Common myeloid progenitor, CD34-positive (primary cell): ENCODE measurements at regions not wholly inside any gene's neighbourhood (a gene's known extent, or its start where the extent isn't known, plus 50 kb on each side); places are given as distances from the start of the nearest gene placed in this dataset.

Source experiments
- CTCF ChIA-PET: fragments of 350-600 bp; sonication (Branson Sonifier 250); formaldehyde crosslinking; loops from one replicate; lab custom pipeline; 2021; ENCODE audit warnings: antibody characterized with exemption; lab: Charles Lee
- POLR2A ChIA-PET: fragments of 350-600 bp; sonication (Branson Sonifier 250); formaldehyde crosslinking; loops from one replicate; lab custom pipeline; 2021; ENCODE audit warnings: antibody characterized with exemption; lab: Charles Lee
- DNase-seq, 3 donors: peaks; one replicate each; pipeline versions ENCODE4 v3.0.0 to v3.0.0-alpha.2; 2013
- H3K27ac ChIP-seq, 2 experiments: 1 replicate in 1 of 2; 2 replicates in 1 of 2; pipeline ENCODE4 v1.7.0; 2013; ENCODE audit warnings: inconsistent platforms in 2 of 2, low read length in 2 of 2, mild to moderate bottlenecking in 2 of 2, low read depth in 1 of 2, moderate library complexity in 1 of 2; ENCODE audit not compliant: severe bottlenecking in 2 of 2, insufficient read depth in 1 of 2, poor library complexity in 1 of 2
- H3K27me3 ChIP-seq, 5 experiments: replicated peaks in 2 of 5; 1 replicate in 3 of 5; 2 replicates in 2 of 5; pipeline versions ENCODE4 v1.6.1 to v1.7.0; 2013; ENCODE audit warnings: low read length in 4 of 5, mild to moderate bottlenecking in 2 of 5, moderate library complexity in 2 of 5, inconsistent platforms in 1 of 5; ENCODE audit not compliant: insufficient read depth in 5 of 5, control insufficient read depth in 4 of 5
- H3K36me3 ChIP-seq, 4 experiments: 1 replicate in 2 of 4; 2 replicates in 2 of 4; pipeline versions ENCODE4 v1.6.1 to v1.7.0; 2013; ENCODE audit warnings: low read length in 3 of 4, control low read depth in 1 of 4, mild to moderate bottlenecking in 1 of 4; ENCODE audit not compliant: control insufficient read depth in 4 of 4, insufficient read depth in 4 of 4
- H3K4me1 ChIP-seq, 4 experiments: 1 replicate in 3 of 4; 2 replicates in 1 of 4; pipeline versions ENCODE4 v1.6.1 to v1.7.1; 2013; ENCODE audit warnings: low read length in 3 of 4, mild to moderate bottlenecking in 3 of 4, control low read depth in 1 of 4, inconsistent platforms in 1 of 4, moderate library complexity in 1 of 4; ENCODE audit not compliant: control insufficient read depth in 4 of 4, insufficient read depth in 4 of 4; ENCODE audit errors: control extremely low read depth in 1 of 4
- H3K4me3 ChIP-seq, 7 experiments: 1 replicate in 4 of 7; 2 replicates in 3 of 7; pipeline versions ENCODE4 v1.5.1 to v1.7.0; 2013; ENCODE audit warnings: mild to moderate bottlenecking in 7 of 7, low read length in 6 of 7, moderate library complexity in 6 of 7, inconsistent platforms in 2 of 7, low read depth in 2 of 7, control low read depth in 1 of 7; ENCODE audit not compliant: insufficient read depth in 4 of 7, control insufficient read depth in 1 of 7; ENCODE audit errors: extremely low read depth in 1 of 7
- H3K9me3 ChIP-seq, 5 experiments: 1 replicate in 4 of 5; 2 replicates in 1 of 5; pipeline versions ENCODE4 v1.6.1 to v1.7.1; 2013; ENCODE audit warnings: low read length in 4 of 5, mild to moderate bottlenecking in 2 of 5, inconsistent platforms in 1 of 5, low read depth in 1 of 5, moderate library complexity in 1 of 5; ENCODE audit not compliant: control insufficient read depth in 4 of 5, insufficient read depth in 2 of 5; ENCODE audit errors: control extremely low read depth in 1 of 5
- WGBS: methylation state at CpG from one replicate; pipeline ENCODE4 v1.1.5; 2013; ENCODE audit not compliant: insufficient coverage; 5-methylcytosine and 5-hydroxymethylcytosine counted together

DNA sequence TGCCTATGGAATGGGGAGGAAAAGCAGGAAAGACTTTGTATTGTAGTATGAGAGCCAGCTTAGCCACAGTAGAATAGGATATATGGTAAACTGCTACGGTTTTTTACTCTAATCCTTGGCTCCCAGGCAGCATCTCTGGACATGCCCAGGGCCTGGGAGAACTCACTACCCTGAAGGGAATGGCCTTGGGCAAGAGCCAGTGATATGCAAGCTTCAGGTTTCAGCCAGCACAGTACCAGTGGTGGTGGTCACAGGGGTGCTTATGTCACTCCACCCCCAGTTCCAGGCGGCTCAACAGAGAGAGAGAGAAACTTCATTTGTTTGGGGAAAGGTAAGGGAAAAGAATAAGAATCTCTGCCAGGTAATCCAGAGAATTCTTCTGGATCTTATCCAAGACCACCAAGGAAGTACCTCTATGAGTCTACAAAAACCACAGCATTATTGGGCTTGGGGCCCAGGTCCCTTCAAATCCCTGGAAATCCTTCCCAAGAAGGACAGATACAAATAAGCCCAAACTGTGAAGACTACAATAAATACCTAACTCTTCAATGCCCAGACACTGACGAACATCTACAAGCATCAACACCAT is 121.2 kb downstream of the THBS2 start:
- H3K9me3 ChIP-seq = peaks cover 0 to 6% (median 2%) of the 10 kb centered on the region in 5 experiments
- CTCF ChIA-PET = no interaction called here
- H3K4me3 ChIP-seq = no peak overlapping the region
- H3K36me3 ChIP-seq = no peaks in the 10 kb centered on the region
- WGBS = 88% methylated on average over 1 of the region's 3 CpGs
- H3K27ac ChIP-seq = no peak overlapping the region
- H3K4me1 ChIP-seq = no peaks in the 10 kb centered on the region
- POLR2A ChIA-PET = no interaction called here
- no peaks in the 10 kb centered on the region for H3K27me3 ChIP-seq
- DNase-seq = no peak

DNA sequence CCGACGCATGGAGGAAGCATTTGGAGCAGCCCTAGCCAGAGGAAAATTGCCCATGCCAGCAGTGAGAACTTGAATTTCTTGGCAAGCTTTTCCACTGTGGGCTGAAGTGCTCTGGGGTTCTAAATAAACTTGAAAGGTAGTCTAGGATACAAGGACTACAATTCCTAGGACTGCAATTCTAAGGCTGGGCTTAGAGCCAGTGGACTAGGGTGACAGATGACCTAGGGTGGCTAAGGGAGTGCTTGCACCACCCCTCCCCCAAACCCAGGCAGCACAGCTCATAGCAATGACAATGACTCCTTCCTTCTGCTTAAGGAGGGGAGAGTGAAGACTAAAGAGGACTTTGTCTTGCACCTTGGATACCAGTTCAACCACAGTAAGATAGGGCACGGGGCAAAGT is 122.3 kb downstream of the THBS2 start:
- Histone ChIP-seq H3K9me3 (peaks cover 0 to 6% (median 2%) of the 10 kb centered on the region in 5 experiments), H3K27ac (no peak overlapping the region), H3K27me3 (no peaks in the 10 kb centered on the region), H3K36me3 (no peaks in the 10 kb centered on the region), H3K4me1 (no peaks in the 10 kb centered on the region), H3K4me3 (no peak overlapping the region)
- POLR2A ChIA-PET = no interaction called here
- 98% methylated on average over 3 of the region's 3 CpGs for WGBS
- DNase-seq = no peak
- CTCF ChIA-PET = no interaction called here

DNA sequence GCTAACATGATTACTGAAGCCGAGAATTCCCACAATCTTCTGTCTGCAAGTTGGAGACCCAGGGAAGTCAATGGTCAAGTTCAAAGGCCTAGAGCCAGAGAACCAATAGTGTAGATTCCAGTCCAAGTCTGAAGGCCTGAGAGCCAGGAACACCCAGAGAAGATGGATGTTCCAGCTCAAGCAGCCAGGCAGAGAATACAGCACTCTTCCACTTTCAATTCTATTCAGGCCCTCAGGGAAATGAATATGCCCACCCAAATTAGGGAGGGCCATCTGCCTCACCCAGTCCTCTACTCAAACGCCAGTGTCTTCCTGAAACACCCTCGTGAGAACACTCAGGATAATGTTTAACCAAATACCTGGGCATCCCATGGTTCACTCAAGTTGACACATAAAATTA is 123.5 kb downstream of the THBS2 start:
- Histone ChIP-seq H3K4me1 (no peaks in the 10 kb centered on the region), H3K27ac (no peak overlapping the region), H3K36me3 (no peaks in the 10 kb centered on the region), H3K4me3 (no peak overlapping the region), H3K9me3 (peaks cover 0 to 6% (median 2%) of the 10 kb centered on the region in 5 experiments), H3K27me3 (no peaks in the 10 kb centered on the region)
- WGBS = 100% methylated on average over 1 of the region's 3 CpGs
- DNase-seq = no peak
- ChIA-PET POLR2A (no interaction called here), CTCF (no interaction called here)

DNA sequence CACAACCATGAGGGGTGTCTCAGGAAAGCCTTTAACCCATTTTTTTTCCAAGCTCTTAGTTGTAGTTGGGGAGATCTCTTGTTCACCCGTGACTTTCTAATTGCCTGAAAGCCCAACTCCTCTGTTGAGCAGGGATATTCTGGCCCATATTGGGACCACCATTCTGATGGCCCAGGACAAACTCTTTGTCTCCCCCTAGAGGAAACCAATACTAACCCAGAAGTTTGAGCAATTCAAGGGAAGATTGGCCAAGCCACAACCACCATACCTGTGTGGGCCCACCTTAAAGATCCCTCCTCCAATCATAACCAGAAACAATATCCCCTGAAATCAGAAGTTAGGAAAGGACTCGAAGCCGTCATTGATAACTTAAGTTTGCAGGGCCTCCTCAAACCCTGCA is 132.6 kb downstream of the THBS2 start:
- Histone ChIP-seq H3K27ac (no peak overlapping the region), H3K9me3 (no peaks in the 10 kb centered on the region), H3K4me1 (no peaks in the 10 kb centered on the region), H3K27me3 (no peaks in the 10 kb centered on the region), H3K36me3 (no peaks in the 10 kb centered on the region), H3K4me3 (no peak overlapping the region)
- CTCF ChIA-PET = no interaction called here
- POLR2A ChIA-PET = no interaction called here
- WGBS = 96% methylated on average over 3 of the region's 3 CpGs
- no peak for DNase-seq

DNA sequence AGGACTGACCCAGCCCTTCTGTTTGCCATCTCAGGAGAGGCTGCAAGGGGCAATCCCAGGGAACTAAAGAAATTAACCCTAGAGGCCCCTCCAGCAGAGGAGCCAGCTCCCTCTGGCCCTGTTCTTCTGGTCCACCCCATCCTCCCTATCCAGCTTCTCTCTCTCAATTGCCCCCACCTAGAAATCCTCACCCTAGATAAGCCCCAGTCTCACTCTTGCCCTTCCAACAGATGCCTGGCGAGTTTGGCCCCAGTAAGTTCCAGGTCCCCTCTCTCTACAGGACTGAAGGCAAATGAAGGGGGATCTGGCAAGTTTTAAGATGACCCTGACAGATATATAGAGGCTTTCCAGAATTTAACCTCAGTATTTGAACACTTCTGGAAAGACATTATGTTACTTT is 134.0 kb downstream of the THBS2 start:
- 100% methylated on average over 1 of the region's 1 CpG for WGBS
- no peaks in the 10 kb centered on the region for H3K27me3 ChIP-seq
- CTCF ChIA-PET = no interaction called here
- H3K4me3 ChIP-seq = no peak overlapping the region
- H3K36me3 ChIP-seq = no peaks in the 10 kb centered on the region
- no peaks in the 10 kb centered on the region for H3K9me3 ChIP-seq
- POLR2A ChIA-PET = no interaction called here
- no peak overlapping the region for H3K27ac ChIP-seq
- no peaks in the 10 kb centered on the region for H3K4me1 ChIP-seq
- no peak for DNase-seq

DNA sequence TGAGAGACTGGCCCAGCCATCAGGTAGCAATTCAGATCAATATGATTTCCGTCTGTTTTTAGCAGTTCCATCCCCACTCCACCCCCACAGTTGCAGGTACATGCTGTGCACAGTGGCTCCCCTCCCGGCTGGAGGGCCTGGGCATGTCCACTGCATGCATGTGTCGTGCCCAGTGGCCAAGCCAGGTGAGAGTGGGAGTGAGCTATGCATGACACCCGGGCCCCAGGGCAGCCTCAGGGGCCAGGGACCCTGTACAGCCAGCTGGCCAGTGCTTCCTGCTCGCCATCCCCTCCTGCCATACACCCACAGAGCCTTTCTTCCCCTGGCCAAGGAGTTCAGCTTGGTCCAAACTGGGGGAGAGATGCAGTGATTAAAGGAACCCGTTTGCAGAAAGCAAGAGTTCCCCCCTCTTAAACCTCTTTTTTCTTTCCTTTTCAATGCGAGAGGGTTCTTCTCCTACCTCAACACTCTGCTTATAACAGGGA is 135.3 kb downstream of the THBS2 start:
- WGBS = 92% methylated on average over 5 of the region's 7 CpGs
- Histone ChIP-seq H3K4me3 (no peak overlapping the region), H3K27ac (no peak overlapping the region), H3K9me3 (no peaks in the 10 kb centered on the region), H3K36me3 (no peaks in the 10 kb centered on the region), H3K27me3 (no peaks in the 10 kb centered on the region), H3K4me1 (no peaks in the 10 kb centered on the region)
- DNase-seq = no peak
- POLR2A ChIA-PET = no interaction called here
- CTCF ChIA-PET = no interaction called here

DNA sequence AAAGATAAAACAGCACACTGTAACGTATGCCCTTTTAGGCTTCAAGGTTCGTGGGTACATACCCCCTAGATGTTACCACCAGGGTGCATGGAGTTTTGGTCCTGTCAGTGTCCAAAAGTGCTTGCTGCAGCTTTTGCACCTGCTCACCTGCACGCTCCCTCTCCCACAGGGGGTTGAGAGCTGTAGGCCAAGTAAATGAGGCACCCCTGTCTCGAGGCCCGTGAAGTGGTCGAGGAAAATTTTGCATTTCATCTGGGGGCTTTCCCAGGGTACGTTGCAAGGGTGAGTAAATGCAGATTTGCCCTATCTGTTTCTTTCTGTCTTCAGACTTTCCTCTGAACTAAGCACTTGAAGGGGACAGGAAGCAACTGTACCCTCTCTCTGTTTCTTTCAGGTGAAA is 136.0 kb downstream of the THBS2 start:
- POLR2A ChIA-PET = no interaction called here
- H3K4me1 ChIP-seq = no peaks in the 10 kb centered on the region
- CTCF ChIA-PET = no interaction called here
- no peaks in the 10 kb centered on the region for H3K36me3 ChIP-seq
- 96% methylated on average over 7 of the region's 7 CpGs for WGBS
- no peak for DNase-seq
- no peak overlapping the region for H3K27ac ChIP-seq
- no peaks in the 10 kb centered on the region for H3K9me3 ChIP-seq
- H3K27me3 ChIP-seq = no peaks in the 10 kb centered on the region
- no peak overlapping the region for H3K4me3 ChIP-seq
